HCT116 (cell line): ENCODE measurements at regions not wholly inside any gene's neighbourhood (a gene's known extent, or its start where the extent isn't known, plus 50 kb on each side); places are given as distances from the start of the nearest gene placed in this dataset.

ENCODE experiments used
- ATAC-seq: fragments of 200-7000 bp; cut with Tn5 transposase; 2 replicates; pipeline ENCODE4 v1.9.1; 2020; ENCODE audit warnings: mild to moderate bottlenecking, moderate library complexity
- BruUV-seq: library from RNA; stranded (reverse); fragments of 400-500 nt; replicated peaks from 2 replicates; lab custom pipeline; 2021; lab: Mats Ljungman, UMichigan
- CTCF ChIA-PET: fragments of 300-600 bp; sonication (Branson Sonifier 250); formaldehyde crosslinking; loops from one replicate; lab custom pipeline; 2021; ENCODE audit warnings: antibody characterized with exemption; lab: Charles Lee
- POLR2A ChIA-PET: fragments of 300-600, 350-600 bp; sonication (Branson Sonifier 250); formaldehyde crosslinking; loops from one replicate; lab custom pipeline; 2021; ENCODE audit warnings: antibody characterized with exemption; lab: Charles Lee
- RAD21 ChIA-PET, 2 experiments: fragments of 300-600 bp; sonication (Branson Sonifier 250); formaldehyde crosslinking; loops; one replicate each; lab custom pipeline; 2023; ENCODE audit warnings: low total read pairs in 2 of 2; ENCODE audit not compliant: uncharacterized antibody in 2 of 2, unreplicated experiment in 2 of 2, low non-redundant PET in 1 of 2; lab: Charles Lee
- DNase-seq: peaks from one replicate; pipeline ENCODE4 v3.0.0-alpha.2; 2010; ENCODE audit warnings: low read depth, low spot score
- H2AFZ ChIP-seq: fragments of 200-600 bp; shearing (Covaris generic), sonication (generic); 2 replicates; pipeline ENCODE4 v1.6.1; 2017; ENCODE audit warnings: low read depth, mixed run types, mixed read lengths, antibody characterized with exemption, low read length; ENCODE audit not compliant: poor library complexity, severe bottlenecking
- H3K27ac ChIP-seq: 2 replicates; pipeline ENCODE4 v1.5.1; 2012; ENCODE audit warnings: low read depth, low read length
- H3K27me3 ChIP-seq: fragments of 200-600 bp; sonication (generic); 2 replicates; pipeline ENCODE4 v1.6.1; 2016; ENCODE audit warnings: mixed run types, low read length, mixed read lengths; ENCODE audit not compliant: insufficient read depth
- H3K36me3 ChIP-seq, 2 experiments: fragments of 200-500 bp in 1 of 2; fragments of 200-600 bp in 1 of 2; sonication (Bioruptor generic) in 1 of 2; sonication (generic) in 1 of 2; 2 replicates each; pipeline versions ENCODE4 v1.5.1 to v1.6.1; 2014 to 2016; ENCODE audit warnings: low read length in 2 of 2, inconsistent platforms in 1 of 2, mixed read lengths in 1 of 2, mixed run types in 1 of 2; ENCODE audit not compliant: insufficient read depth in 2 of 2, control insufficient read depth in 1 of 2
- H3K4me1 ChIP-seq, 2 experiments: fragments of 200-600 bp in 1 of 2; sonication (generic) in 1 of 2; 2 replicates each; pipeline versions ENCODE4 v1.5.1 to v1.6.1; 2012 to 2017; ENCODE audit warnings: low read length in 2 of 2, inconsistent platforms in 1 of 2, mild to moderate bottlenecking in 1 of 2, mixed read lengths in 1 of 2, mixed run types in 1 of 2, moderate library complexity in 1 of 2; ENCODE audit not compliant: insufficient read depth in 2 of 2, control insufficient read depth in 1 of 2
- H3K4me2 ChIP-seq: fragments of 200-600 bp; sonication (generic); 2 replicates; pipeline ENCODE4 v1.6.1; 2017; ENCODE audit warnings: mixed run types, low read length, mixed read lengths
- H3K4me3 ChIP-seq, 2 experiments: fragments of 200-600 bp in 1 of 2; sonication (generic) in 1 of 2; replicated peaks in 1 of 2; 2 replicates each; pipeline ENCODE4 v1.5.1; 2011 to 2016; ENCODE audit warnings: low read length in 2 of 2, control low read depth in 1 of 2, low read depth in 1 of 2, mild to moderate bottlenecking in 1 of 2, mixed read lengths in 1 of 2, mixed run types in 1 of 2
- H3K79me2 ChIP-seq: fragments of 200-600 bp; sonication (generic); 2 replicates; pipeline ENCODE4 v1.6.1; 2017; ENCODE audit warnings: mild to moderate bottlenecking, mixed run types, low read length, moderate library complexity, mixed read lengths; ENCODE audit not compliant: insufficient read depth
- H3K9ac ChIP-seq: fragments of 200-600 bp; sonication (generic); 2 replicates; pipeline ENCODE4 v1.6.1; 2016; ENCODE audit warnings: low read length, mixed read lengths
- H3K9me2 ChIP-seq: fragments of 200-600 bp; sonication (generic), shearing (Covaris generic); 2 replicates; pipeline ENCODE4 v1.6.1; 2017; ENCODE audit warnings: mixed run types, mild to moderate bottlenecking, moderate library complexity; ENCODE audit not compliant: insufficient read depth
- H3K9me3 ChIP-seq, 2 experiments: fragments of 200-500 bp in 1 of 2; fragments of 200-600 bp in 1 of 2; sonication (Bioruptor generic) in 1 of 2; sonication (generic) in 1 of 2; 2 replicates each; pipeline ENCODE4 v1.6.1; 2014 to 2017; ENCODE audit warnings: low read length in 2 of 2, mixed read lengths in 2 of 2, inconsistent platforms in 1 of 2, low read depth in 1 of 2, mild to moderate bottlenecking in 1 of 2, mixed run types in 1 of 2, moderate library complexity in 1 of 2; ENCODE audit not compliant: control insufficient read depth in 1 of 2, insufficient read depth in 1 of 2
- H4K20me1 ChIP-seq: fragments of 200-600 bp; sonication (generic), shearing (Covaris generic); 2 replicates; pipeline ENCODE4 v1.6.1; 2017; ENCODE audit warnings: mixed run types, mild to moderate bottlenecking, moderate library complexity; ENCODE audit not compliant: insufficient read depth
- ATF3 ChIP-seq: IDR thresholded peaks from 2 replicates; pipeline ENCODE4 v1.6.1; 2012
- CBX3 ChIP-seq: IDR thresholded peaks from 2 replicates; pipeline ENCODE4 v1.6.1; 2012; ENCODE audit warnings: low read depth
- CEBPB ChIP-seq: IDR thresholded peaks from 2 replicates; pipeline ENCODE4 v1.6.1; 2012; ENCODE audit warnings: low read depth
- CTCF ChIP-seq, 3 experiments: fragments of 200-600 bp in 1 of 3; sonication (generic) in 1 of 3; IDR thresholded peaks in 2 of 3; conservative IDR thresholded peaks in 1 of 3; 2 replicates each; pipeline ENCODE4 v1.5.1; 2012 to 2017; ENCODE audit warnings: low read depth in 2 of 3, low read length in 2 of 3, antibody characterized with exemption in 1 of 3, borderline replicate concordance in 1 of 3, control low read depth in 1 of 3, mild to moderate bottlenecking in 1 of 3, mixed read lengths in 1 of 3, mixed run types in 1 of 3, moderate library complexity in 1 of 3; ENCODE audit not compliant: insufficient read depth in 1 of 3
- ELF1 ChIP-seq: IDR thresholded peaks from 2 replicates; pipeline ENCODE4 v1.6.1; 2012; ENCODE audit warnings: low read depth, borderline replicate concordance
- EZH2 ChIP-seq: fragments of 200-600 bp; sonication (generic); IDR thresholded peaks from 2 replicates; pipeline ENCODE4 v1.6.1; 2017; ENCODE audit warnings: antibody characterized with exemption, mixed run types
- FOSL1 ChIP-seq: IDR thresholded peaks from 2 replicates; pipeline ENCODE4 v1.6.1; 2012; ENCODE audit warnings: low read depth
- MAX ChIP-seq: IDR thresholded peaks from 2 replicates; pipeline ENCODE4 v1.6.1; 2012
- POLR2AphosphoS5 ChIP-seq: IDR thresholded peaks from 2 replicates; pipeline ENCODE4 v1.6.1; 2011; ENCODE audit warnings: mild to moderate bottlenecking, low read depth, low read length, moderate library complexity
- REST ChIP-seq: IDR thresholded peaks from 2 replicates; pipeline ENCODE4 v1.6.1; 2012; ENCODE audit warnings: low read depth
- SIN3A ChIP-seq: IDR thresholded peaks from 2 replicates; pipeline ENCODE4 v1.6.1; 2012; ENCODE audit warnings: low read depth
- SP1 ChIP-seq: IDR thresholded peaks from 2 replicates; pipeline ENCODE4 v1.6.1; 2012; ENCODE audit warnings: low read depth
- SRF ChIP-seq: IDR thresholded peaks from 2 replicates; pipeline ENCODE4 v1.6.1; 2012; ENCODE audit warnings: low read depth
- TCF7L2 ChIP-seq: IDR thresholded peaks from 2 replicates; pipeline ENCODE4 v1.7.0; 2011; ENCODE audit warnings: borderline replicate concordance, inconsistent platforms; ENCODE audit not compliant: insufficient read depth, insufficient read length; ENCODE audit errors: extremely low read depth
- ZFX ChIP-seq: fragments of 450-650 bp; IDR thresholded peaks from 2 replicates; pipeline ENCODE4 v1.6.1; 2017
- intact Hi-C: fragments of 100-400 bp; cut with micrococcal nuclease; formaldehyde crosslinking; loops from 2 replicates; pipeline ENCODE4 v1.10.0; 2022
- TF ChIP-seq, protein P1 (sequence below): IDR thresholded peaks from 2 replicates; pipeline ENCODE4 v1.6.1; 2011; ENCODE audit warnings: mild to moderate bottlenecking, low read length, moderate library complexity; ENCODE audit not compliant: insufficient replicate concordance; ENCODE audit errors: extremely low read depth

DNA sequence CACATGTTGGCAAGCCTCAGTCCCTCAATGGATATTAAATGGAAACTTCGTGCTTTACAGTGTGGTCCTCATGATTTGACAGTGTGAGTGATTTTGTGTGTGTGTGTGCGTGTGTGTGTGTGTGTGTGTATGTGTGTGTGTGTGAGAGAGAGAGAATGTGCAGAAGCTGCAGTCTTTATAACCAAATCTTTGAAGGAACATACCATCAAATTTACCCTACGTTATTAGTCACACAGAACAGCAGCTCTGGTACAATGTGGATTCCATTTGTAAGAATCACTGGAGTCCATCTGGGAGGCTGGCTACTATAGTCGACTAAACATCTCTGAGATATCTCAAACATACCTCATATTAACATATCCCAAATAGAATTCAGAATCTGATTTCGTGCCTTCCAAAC, 928.0 kb upstream of the POT1 start:
- BruUV-seq: no TSS peak
- Histone ChIP-seq H3K27me3 (no peaks in the 10 kb centered on the region), H3K9me2 (no peaks in the 10 kb centered on the region), H3K27ac (no peak overlapping the region), H4K20me1 (no peaks in the 10 kb centered on the region), H3K9ac (no peak overlapping the region), H3K9me3 (no peaks in the 10 kb centered on the region), H3K4me1 (no peaks in the 10 kb centered on the region), H3K79me2 (no peaks in the 10 kb centered on the region), H3K4me2 (no peak overlapping the region), H3K4me3 (no peak overlapping the region), H3K36me3 (no peaks in the 10 kb centered on the region), H2AFZ (no peak overlapping the region)
- RAD21 ChIA-PET: no interaction called here
- CTCF ChIA-PET: no interaction called here
- no peak for TF ChIP-seq EZH2
- no peak for TF ChIP-seq TCF7L2
- no peak for TF ChIP-seq SP1
- TF ChIP-seq CBX3: no peak
- TF ChIP-seq ZFX: no peak
- TF ChIP-seq CTCF (IDR thresholded peaks at IDR 0.05 in 2 of 3, conservative IDR thresholded peaks at IDR 0.05 in 1 of 3; ENCODE audit: borderline replicate concordance in 1 of 3, insufficient read depth in 1 of 3, low read depth in 2 of 3, low read length in 2 of 3): no peak
- no peak for TF ChIP-seq FOSL1
- TF ChIP-seq CEBPB: no peak
- TF ChIP-seq, protein P1, sequence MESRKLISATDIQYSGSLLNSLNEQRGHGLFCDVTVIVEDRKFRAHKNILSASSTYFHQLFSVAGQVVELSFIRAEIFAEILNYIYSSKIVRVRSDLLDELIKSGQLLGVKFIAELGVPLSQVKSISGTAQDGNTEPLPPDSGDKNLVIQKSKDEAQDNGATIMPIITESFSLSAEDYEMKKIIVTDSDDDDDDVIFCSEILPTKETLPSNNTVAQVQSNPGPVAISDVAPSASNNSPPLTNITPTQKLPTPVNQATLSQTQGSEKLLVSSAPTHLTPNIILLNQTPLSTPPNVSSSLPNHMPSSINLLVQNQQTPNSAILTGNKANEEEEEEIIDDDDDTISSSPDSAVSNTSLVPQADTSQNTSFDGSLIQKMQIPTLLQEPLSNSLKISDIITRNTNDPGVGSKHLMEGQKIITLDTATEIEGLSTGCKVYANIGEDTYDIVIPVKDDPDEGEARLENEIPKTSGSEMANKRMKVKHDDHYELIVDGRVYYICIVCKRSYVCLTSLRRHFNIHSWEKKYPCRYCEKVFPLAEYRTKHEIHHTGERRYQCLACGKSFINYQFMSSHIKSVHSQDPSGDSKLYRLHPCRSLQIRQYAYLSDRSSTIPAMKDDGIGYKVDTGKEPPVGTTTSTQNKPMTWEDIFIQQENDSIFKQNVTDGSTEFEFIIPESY: no peak
- TF ChIP-seq REST: no peak
- TF ChIP-seq SRF: no peak
- no peak for TF ChIP-seq ELF1
- TF ChIP-seq SIN3A: no peak
- no peak for TF ChIP-seq MAX
- TF ChIP-seq ATF3: no peak
- TF ChIP-seq POLR2AphosphoS5: no peak
- POLR2A ChIA-PET: no interaction called here
- ATAC-seq (no peak), DNase-seq (no peak)
- intact Hi-C loops: no loop called here
